Effector memory CD8-positive, alpha-beta T cell (primary cell): ENCODE measurements at regions not wholly inside any gene's neighbourhood (a gene's known extent, or its start where the extent isn't known, plus 50 kb on each side); places are given as distances from the start of the nearest gene placed in this dataset.

ENCODE experiments used
- ATAC-seq: fragments of 150-1000 bp; cut with Tn5 transposase; replicated peaks from 2 replicates; pipeline ENCODE4 v1.10.0; 2021; ENCODE audit warnings: mild to moderate bottlenecking, moderate library complexity
- DNase-seq, 3 experiments: peaks; one replicate each; pipeline ENCODE4 v3.0.0; 2021
- H3K27ac Mint-ChIP-seq, 2 donors: one replicate each; pipeline ENCODE4 v1.8.0; 2022; ENCODE audit warnings: mild to moderate bottlenecking in 2 of 2, mixed read lengths in 2 of 2, moderate library complexity in 2 of 2
- H3K27me3 Mint-ChIP-seq, 2 donors: one replicate each; pipeline ENCODE4 v1.8.0; 2022; ENCODE audit warnings: mixed read lengths in 2 of 2
- H3K36me3 Mint-ChIP-seq: one replicate; pipeline ENCODE4 v1.8.0; 2022; ENCODE audit warnings: mild to moderate bottlenecking, moderate library complexity, mixed read lengths; ENCODE audit not compliant: insufficient read depth
- H3K4me1 Mint-ChIP-seq, 2 donors: one replicate each; pipeline ENCODE4 v1.8.0; 2022; ENCODE audit warnings: low read depth in 2 of 2, mixed read lengths in 2 of 2
- H3K4me3 Mint-ChIP-seq, 2 donors: one replicate each; pipeline ENCODE4 v1.8.0; 2022; ENCODE audit warnings: mild to moderate bottlenecking in 2 of 2, mixed read lengths in 2 of 2, moderate library complexity in 2 of 2
- H3K9me3 Mint-ChIP-seq, 2 donors: one replicate each; pipeline ENCODE4 v1.8.0; 2022; ENCODE audit warnings: mixed read lengths in 2 of 2

- ATAC-seq = no peak
- DNase-seq = no peak
- peaks cover 0 to 6% of the 10 kb centered on the region in 2 donors for H3K27me3 Mint-ChIP-seq
- no peak overlapping the region for H3K4me3 Mint-ChIP-seq
- H3K27ac Mint-ChIP-seq = no peak overlapping the region
- H3K36me3 Mint-ChIP-seq = no peaks in the 10 kb centered on the region
- H3K4me1 Mint-ChIP-seq = no peaks in the 10 kb centered on the region
- no peaks in the 10 kb centered on the region for H3K9me3 Mint-ChIP-seq
Measured at GRCh38 chr7:118298771-118299170, 74.3 kb downstream of the ANKRD7 start.

- no peak for DNase-seq
- Mint-ChIP-seq H3K4me3 (no peak overlapping the region), H3K27ac (no peak overlapping the region), H3K27me3 (peaks cover 0 to 15% of the 10 kb centered on the region in 2 donors), H3K36me3 (no peaks in the 10 kb centered on the region), H3K4me1 (no peaks in the 10 kb centered on the region), H3K9me3 (no peaks in the 10 kb centered on the region)
- ATAC-seq = no peak
Measured at GRCh38 chr7:118300177-118300576, 75.7 kb downstream of the ANKRD7 start.

GRCh38 chr7:118304100-118304499, 79.6 kb downstream of the ANKRD7 start:
- Mint-ChIP-seq H3K36me3 (no peaks in the 10 kb centered on the region), H3K4me1 (no peaks in the 10 kb centered on the region), H3K4me3 (no peak overlapping the region), H3K27me3 (peaks cover 0 to 16% of the 10 kb centered on the region in 2 donors), H3K9me3 (peaks cover 0 to 2% of the 10 kb centered on the region in 2 donors), H3K27ac (no peak overlapping the region)
- no peak for DNase-seq
- ATAC-seq = no peak

GRCh38 chr7:118305671-118306070, 81.2 kb downstream of the ANKRD7 start:
- no peak overlapping the region for H3K4me3 Mint-ChIP-seq
- ATAC-seq (no peak), DNase-seq (no peak)
- H3K27me3 Mint-ChIP-seq = peaks cover 0 to 22% of the 10 kb centered on the region in 2 donors
- no peak overlapping the region for H3K27ac Mint-ChIP-seq
- H3K4me1 Mint-ChIP-seq = no peaks in the 10 kb centered on the region
- H3K36me3 Mint-ChIP-seq = no peaks in the 10 kb centered on the region
- H3K9me3 Mint-ChIP-seq = peaks cover 4 to 7% of the 10 kb centered on the region in 2 donors

- ATAC-seq = no peak
- no peak for DNase-seq
- H3K4me1 Mint-ChIP-seq = no peaks in the 10 kb centered on the region
- H3K27me3 Mint-ChIP-seq = peaks cover 0 to 22% of the 10 kb centered on the region in 2 donors
- H3K9me3 Mint-ChIP-seq = peaks cover 4 to 7% of the 10 kb centered on the region in 2 donors
- no peak overlapping the region for H3K4me3 Mint-ChIP-seq
- no peak overlapping the region for H3K27ac Mint-ChIP-seq
- no peaks in the 10 kb centered on the region for H3K36me3 Mint-ChIP-seq
Measured at GRCh38 chr7:118306771-118307170, 82.3 kb downstream of the ANKRD7 start.

GRCh38 chr7:118311121-118311836, 86.8 kb downstream of the ANKRD7 start:
- no peaks in the 10 kb centered on the region for H3K4me1 Mint-ChIP-seq
- DNase-seq (no peak), ATAC-seq (no peak)
- peaks cover 0 to 19% of the 10 kb centered on the region in 2 donors for H3K27me3 Mint-ChIP-seq
- peaks cover 5 to 7% of the 10 kb centered on the region in 2 donors for H3K9me3 Mint-ChIP-seq
- H3K4me3 Mint-ChIP-seq = no peak overlapping the region
- H3K36me3 Mint-ChIP-seq = no peaks in the 10 kb centered on the region
- H3K27ac Mint-ChIP-seq = no peak overlapping the region

- Mint-ChIP-seq H3K4me1 (no peaks in the 10 kb centered on the region), H3K4me3 (no peak overlapping the region), H3K27me3 (peaks cover 0 to 27% of the 10 kb centered on the region in 2 donors), H3K27ac (no peak overlapping the region), H3K9me3 (peaks cover 3 to 12% of the 10 kb centered on the region in 2 donors), H3K36me3 (no peaks in the 10 kb centered on the region)
- no peak for DNase-seq
- no peak for ATAC-seq
Measured at GRCh38 chr7:118312051-118312450, 87.5 kb downstream of the ANKRD7 start.

- Mint-ChIP-seq H3K27me3 (peaks cover 0 to 29% of the 10 kb centered on the region in 2 donors), H3K9me3 (peaks cover 3 to 15% of the 10 kb centered on the region in 2 donors), H3K4me3 (no peak overlapping the region), H3K4me1 (no peaks in the 10 kb centered on the region), H3K36me3 (no peaks in the 10 kb centered on the region), H3K27ac (no peak overlapping the region)
- DNase-seq (no peak), ATAC-seq (no peak)
Measured at GRCh38 chr7:118312966-118313365, 88.5 kb downstream of the ANKRD7 start.

GRCh38 chr7:118324790-118325449, 100.4 kb downstream of the ANKRD7 start:
- ATAC-seq = no peak

GRCh38 chr7:118325450-118325808, 100.9 kb downstream of the ANKRD7 start:
- ATAC-seq (no peak), DNase-seq (no peak)
- peaks cover 6 to 17% of the 10 kb centered on the region in 2 donors for H3K27me3 Mint-ChIP-seq
- H3K9me3 Mint-ChIP-seq = no peaks in the 10 kb centered on the region
- H3K4me1 Mint-ChIP-seq = no peaks in the 10 kb centered on the region
- no peaks in the 10 kb centered on the region for H3K36me3 Mint-ChIP-seq
- H3K27ac Mint-ChIP-seq = no peak overlapping the region
- H3K4me3 Mint-ChIP-seq = no peak overlapping the region

More at GRCh38 chr7:118324790-118325449, 100.4 kb downstream of the ANKRD7 start:
- Mint-ChIP-seq H3K27me3 (peaks cover 6 to 17% of the 10 kb centered on the region in 2 donors), H3K9me3 (no peaks in the 10 kb centered on the region), H3K36me3 (no peaks in the 10 kb centered on the region), H3K4me1 (no peaks in the 10 kb centered on the region), H3K4me3 (no peak overlapping the region), H3K27ac (no peak overlapping the region)
- DNase-seq = no peak

- no peak overlapping the region for H3K4me3 Mint-ChIP-seq
Measured at GRCh38 chr7:118327174-118327573, 102.7 kb downstream of the ANKRD7 start.

GRCh38 chr7:118328505-118329211, 104.2 kb downstream of the ANKRD7 start:
- DNase-seq = no peak
- Mint-ChIP-seq H3K27me3 (peaks cover 6 to 10% of the 10 kb centered on the region in 2 donors), H3K9me3 (no peaks in the 10 kb centered on the region), H3K36me3 (no peaks in the 10 kb centered on the region), H3K4me3 (no peak overlapping the region), H3K27ac (no peak overlapping the region), H3K4me1 (no peaks in the 10 kb centered on the region)
- no peak for ATAC-seq

More at GRCh38 chr7:118327174-118327573, 102.7 kb downstream of the ANKRD7 start:
- ATAC-seq (no peak), DNase-seq (no peak)
- Mint-ChIP-seq H3K36me3 (no peaks in the 10 kb centered on the region), H3K27ac (no peak overlapping the region), H3K27me3 (peaks cover 6 to 11% of the 10 kb centered on the region in 2 donors), H3K4me1 (no peaks in the 10 kb centered on the region), H3K9me3 (no peaks in the 10 kb centered on the region)

GRCh38 chr7:118330388-118330787, 105.9 kb downstream of the ANKRD7 start:
- Mint-ChIP-seq H3K27me3 (peaks cover 6 to 10% of the 10 kb centered on the region in 2 donors), H3K27ac (no peak overlapping the region), H3K4me1 (no peaks in the 10 kb centered on the region), H3K4me3 (no peak overlapping the region), H3K36me3 (no peaks in the 10 kb centered on the region), H3K9me3 (no peaks in the 10 kb centered on the region)
- no peak for ATAC-seq
- no peak for DNase-seq
